ENCODE measurements at regions not wholly inside any gene's neighbourhood (a gene's known extent, or its start where the extent isn't known, plus 50 kb on each side); places are given as distances from the start of the nearest gene placed in this dataset.

GRCh38 chr11:97637701-97638100, 1247.9 kb downstream of the JRKL start:
- H4K20me1 ChIP-seq (ENCODE audit: control insufficient read depth, insufficient read depth, low read depth, low read length) = no peaks in the 10 kb centered on the region
- no peak overlapping the region for H3K27ac ChIP-seq (ENCODE audit: low read depth, low read length)
- H3K36me3 ChIP-seq (ENCODE audit: control insufficient read depth, low read length) = no peaks in the 10 kb centered on the region
- H3K27me3 ChIP-seq (ENCODE audit: control insufficient read depth, low read length) = no peaks in the 10 kb centered on the region
- H3K4me3 ChIP-seq (ENCODE audit: low read length) = no peak overlapping the region
- no peaks in the 10 kb centered on the region for H3K79me2 ChIP-seq (ENCODE audit: control insufficient read depth, low read length)
- no peaks in the 10 kb centered on the region for H3K9me3 ChIP-seq (ENCODE audit: control insufficient read depth, insufficient read depth, low read length)
- H3K9me2 ChIP-seq (replicated peaks; ENCODE audit: control insufficient read depth, low read length) = no peaks in the 10 kb centered on the region
- TF ChIP-seq EZH2phosphoT487 (IDR thresholded peaks at IDR 0.05; ENCODE audit: borderline replicate concordance, low read length) (no peak), CTCF (IDR thresholded peaks at IDR 0.05; ENCODE audit: low read depth, low read length, poor library complexity, severe bottlenecking) (no peak)
- H3K4me2 ChIP-seq (ENCODE audit: low read length) = no peak overlapping the region
- H3K4me1 ChIP-seq (ENCODE audit: control insufficient read depth, low read length) = no peaks in the 10 kb centered on the region
- H3F3A ChIP-seq (ENCODE audit: control insufficient read depth, insufficient read depth) = no peaks in the 10 kb centered on the region

GRCh38 chr11:97638641-97639224, 1248.9 kb downstream of the JRKL start:
- H3K36me3 ChIP-seq (ENCODE audit: control insufficient read depth, low read length) = no peaks in the 10 kb centered on the region
- H3K4me1 ChIP-seq (ENCODE audit: control insufficient read depth, low read length) = no peaks in the 10 kb centered on the region
- H3K9me3 ChIP-seq (ENCODE audit: control insufficient read depth, insufficient read depth, low read length) = no peaks in the 10 kb centered on the region
- H3K4me3 ChIP-seq (ENCODE audit: low read length) = no peak overlapping the region
- no peak overlapping the region for H3K27ac ChIP-seq (ENCODE audit: low read depth, low read length)
- no peaks in the 10 kb centered on the region for H3F3A ChIP-seq (ENCODE audit: control insufficient read depth, insufficient read depth)
- H3K27me3 ChIP-seq (ENCODE audit: control insufficient read depth, low read length) = no peaks in the 10 kb centered on the region
- no peaks in the 10 kb centered on the region for H3K9me2 ChIP-seq (replicated peaks; ENCODE audit: control insufficient read depth, low read length)
- no peak overlapping the region for H3K4me2 ChIP-seq (ENCODE audit: low read length)
- H4K20me1 ChIP-seq (ENCODE audit: control insufficient read depth, insufficient read depth, low read depth, low read length) = no peaks in the 10 kb centered on the region
- no peak for TF ChIP-seq EZH2phosphoT487 (IDR thresholded peaks at IDR 0.05; ENCODE audit: borderline replicate concordance, low read length)
- TF ChIP-seq CTCF (IDR thresholded peaks at IDR 0.05; ENCODE audit: low read depth, low read length, poor library complexity, severe bottlenecking) = no peak
- no peaks in the 10 kb centered on the region for H3K79me2 ChIP-seq (ENCODE audit: control insufficient read depth, low read length)

- H3K4me2 ChIP-seq (ENCODE audit: low read length) = no peak overlapping the region
- no peaks in the 10 kb centered on the region for H3K79me2 ChIP-seq (ENCODE audit: control insufficient read depth, low read length)
- H3K4me3 ChIP-seq (ENCODE audit: low read length) = no peak overlapping the region
- no peaks in the 10 kb centered on the region for H4K20me1 ChIP-seq (ENCODE audit: control insufficient read depth, insufficient read depth, low read depth, low read length)
- H3K9me3 ChIP-seq (ENCODE audit: control insufficient read depth, insufficient read depth, low read length) = no peaks in the 10 kb centered on the region
- H3F3A ChIP-seq (ENCODE audit: control insufficient read depth, insufficient read depth) = no peaks in the 10 kb centered on the region
- no peaks in the 10 kb centered on the region for H3K4me1 ChIP-seq (ENCODE audit: control insufficient read depth, low read length)
- H3K9me2 ChIP-seq (replicated peaks; ENCODE audit: control insufficient read depth, low read length) = no peaks in the 10 kb centered on the region
- TF ChIP-seq EZH2phosphoT487 (IDR thresholded peaks at IDR 0.05; ENCODE audit: borderline replicate concordance, low read length) (no peak), CTCF (IDR thresholded peaks at IDR 0.05; ENCODE audit: low read depth, low read length, poor library complexity, severe bottlenecking) (no peak)
- no peaks in the 10 kb centered on the region for H3K36me3 ChIP-seq (ENCODE audit: control insufficient read depth, low read length)
- H3K27me3 ChIP-seq (ENCODE audit: control insufficient read depth, low read length) = no peaks in the 10 kb centered on the region
- H3K27ac ChIP-seq (ENCODE audit: low read depth, low read length) = no peak overlapping the region
Observed at GRCh38 chr11:97641988-97642387, 1252.2 kb downstream of the JRKL start.
